ENCODE measurements at regions not wholly inside any gene's neighbourhood (a gene's known extent, or its start where the extent isn't known, plus 50 kb on each side); places are given as distances from the start of the nearest gene placed in this dataset.
"Not testable (repeated sequence)": the region's sequence is repeated elsewhere in the genome, so short reads cannot be mapped to it uniquely, and the experiment has no call there.

DNA sequence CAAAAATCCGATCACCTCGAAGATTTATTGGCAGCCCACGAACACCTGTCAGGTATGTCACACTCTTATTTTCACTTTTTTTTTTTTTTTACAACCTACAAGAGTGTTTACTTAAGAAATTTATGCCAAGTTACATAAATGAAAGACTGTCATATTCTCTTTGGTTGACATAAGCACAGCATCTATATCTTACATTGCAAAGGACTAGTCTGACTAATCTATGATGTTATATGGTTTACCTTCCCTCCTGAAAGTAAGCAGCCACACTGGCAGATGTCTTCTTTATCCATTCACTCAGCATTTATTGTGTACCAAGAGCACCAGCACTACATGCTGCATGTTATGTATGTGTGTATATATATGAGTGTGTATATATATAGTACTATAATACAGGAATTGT is 156.3 kb downstream of the CDRT15L2 start:
- no peaks in the 10 kb centered on the region for H3K36me3 ChIP-seq (ENCODE audit: low read depth)
- H3K27ac ChIP-seq (ENCODE audit: poor library complexity, severe bottlenecking), result no peak overlapping the region
- H3K4me3 ChIP-seq (ENCODE audit: severe bottlenecking), result no peak overlapping the region
- no peaks in the 10 kb centered on the region for H3K4me1 ChIP-seq (ENCODE audit: insufficient read depth, poor library complexity, severe bottlenecking)
- ATAC-seq (ENCODE audit: low read depth) (no peak), DNase-seq (ENCODE audit: low spot score) (no peak)
- TF ChIP-seq, protein P1, sequence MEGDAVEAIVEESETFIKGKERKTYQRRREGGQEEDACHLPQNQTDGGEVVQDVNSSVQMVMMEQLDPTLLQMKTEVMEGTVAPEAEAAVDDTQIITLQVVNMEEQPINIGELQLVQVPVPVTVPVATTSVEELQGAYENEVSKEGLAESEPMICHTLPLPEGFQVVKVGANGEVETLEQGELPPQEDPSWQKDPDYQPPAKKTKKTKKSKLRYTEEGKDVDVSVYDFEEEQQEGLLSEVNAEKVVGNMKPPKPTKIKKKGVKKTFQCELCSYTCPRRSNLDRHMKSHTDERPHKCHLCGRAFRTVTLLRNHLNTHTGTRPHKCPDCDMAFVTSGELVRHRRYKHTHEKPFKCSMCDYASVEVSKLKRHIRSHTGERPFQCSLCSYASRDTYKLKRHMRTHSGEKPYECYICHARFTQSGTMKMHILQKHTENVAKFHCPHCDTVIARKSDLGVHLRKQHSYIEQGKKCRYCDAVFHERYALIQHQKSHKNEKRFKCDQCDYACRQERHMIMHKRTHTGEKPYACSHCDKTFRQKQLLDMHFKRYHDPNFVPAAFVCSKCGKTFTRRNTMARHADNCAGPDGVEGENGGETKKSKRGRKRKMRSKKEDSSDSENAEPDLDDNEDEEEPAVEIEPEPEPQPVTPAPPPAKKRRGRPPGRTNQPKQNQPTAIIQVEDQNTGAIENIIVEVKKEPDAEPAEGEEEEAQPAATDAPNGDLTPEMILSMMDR (IDR thresholded peaks at IDR 0.05; ENCODE audit: poor library complexity, severe bottlenecking), result no peak
- H3K9me3 ChIP-seq (ENCODE audit: severe bottlenecking), result no peaks in the 10 kb centered on the region
- H3K27me3 ChIP-seq (ENCODE audit: insufficient read depth, poor library complexity, severe bottlenecking), result peaks cover 4% of the 10 kb centered on the region

GRCh38 chr17:20737636-20738035 is 158.1 kb downstream of the CDRT15L2 start:
- H3K36me3 ChIP-seq (ENCODE audit: low read depth), result not testable (repeated sequence)

GRCh38 chr17:20771104-20771503 is 191.6 kb downstream of the CDRT15L2 start:
- H3K36me3 ChIP-seq (ENCODE audit: low read depth), result no peaks in the 10 kb centered on the region
- no peak for ATAC-seq (ENCODE audit: low read depth)
- H3K4me1 ChIP-seq (ENCODE audit: insufficient read depth, poor library complexity, severe bottlenecking), result no peaks in the 10 kb centered on the region

More at GRCh38 chr17:20737636-20738035, 158.1 kb downstream of the CDRT15L2 start:
- not testable (repeated sequence) for H3K4me1 ChIP-seq (ENCODE audit: insufficient read depth, poor library complexity, severe bottlenecking); H3K4me3 ChIP-seq (ENCODE audit: severe bottlenecking); H3K27ac ChIP-seq (ENCODE audit: poor library complexity, severe bottlenecking); DNase-seq (ENCODE audit: low spot score); ATAC-seq (ENCODE audit: low read depth); H3K9me3 ChIP-seq (ENCODE audit: severe bottlenecking); H3K27me3 ChIP-seq (ENCODE audit: insufficient read depth, poor library complexity, severe bottlenecking)

DNA sequence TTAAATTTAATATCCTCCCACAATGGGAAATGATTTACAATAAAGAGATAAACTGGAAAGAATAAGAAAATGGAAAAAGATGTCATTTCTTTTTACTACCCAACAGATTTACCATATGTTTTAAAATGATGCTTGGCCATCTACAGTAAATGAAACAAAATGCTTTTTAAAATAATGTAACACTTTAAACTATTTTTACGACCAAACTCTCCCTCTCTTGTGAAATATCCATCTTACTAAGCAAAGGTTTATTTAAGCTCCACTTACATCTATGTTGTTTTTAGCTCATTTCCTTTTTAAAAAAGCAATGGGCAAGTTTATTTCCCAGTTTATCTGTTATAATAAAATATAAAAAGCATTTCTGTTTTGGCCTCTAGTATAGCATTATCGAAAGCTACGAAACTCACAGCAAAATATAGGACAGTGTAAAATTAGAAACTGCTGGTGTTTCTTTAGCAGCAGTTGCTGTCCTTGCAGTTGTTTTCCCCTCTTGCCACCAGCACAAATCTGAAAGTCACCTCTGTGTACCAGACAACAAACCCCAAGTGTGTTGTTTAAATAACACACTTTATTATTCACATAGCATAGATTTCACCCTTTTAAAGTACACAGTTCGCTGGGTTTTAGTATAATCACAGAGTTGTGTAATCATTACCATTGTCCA is 195.1 kb downstream of the CDRT15L2 start:
- H3K27me3 ChIP-seq (ENCODE audit: insufficient read depth, poor library complexity, severe bottlenecking), result no peaks in the 10 kb centered on the region
- no peak for DNase-seq (ENCODE audit: low spot score)
- no peak for ATAC-seq (ENCODE audit: low read depth)
- H3K36me3 ChIP-seq (ENCODE audit: low read depth), result no peaks in the 10 kb centered on the region
- H3K4me3 ChIP-seq (ENCODE audit: severe bottlenecking), result no peak overlapping the region
- no peaks in the 10 kb centered on the region for H3K9me3 ChIP-seq (ENCODE audit: severe bottlenecking)
- TF ChIP-seq, protein P1 (IDR thresholded peaks at IDR 0.05; ENCODE audit: poor library complexity, severe bottlenecking), result no peak
- no peak overlapping the region for H3K27ac ChIP-seq (ENCODE audit: poor library complexity, severe bottlenecking)
- H3K4me1 ChIP-seq (ENCODE audit: insufficient read depth, poor library complexity, severe bottlenecking), result no peaks in the 10 kb centered on the region

More at GRCh38 chr17:20771104-20771503, 191.6 kb downstream of the CDRT15L2 start:
- Histone ChIP-seq H3K27ac (ENCODE audit: poor library complexity, severe bottlenecking) (no peak overlapping the region), H3K9me3 (ENCODE audit: severe bottlenecking) (no peaks in the 10 kb centered on the region), H3K27me3 (ENCODE audit: insufficient read depth, poor library complexity, severe bottlenecking) (no peaks in the 10 kb centered on the region), H3K4me3 (ENCODE audit: severe bottlenecking) (no peak overlapping the region)
- DNase-seq (ENCODE audit: low spot score), result no peak
- TF ChIP-seq, protein P1 (IDR thresholded peaks at IDR 0.05; ENCODE audit: poor library complexity, severe bottlenecking), result no peak

GRCh38 chr17:20775331-20775730 is 195.8 kb downstream of the CDRT15L2 start:
- H3K27ac ChIP-seq (ENCODE audit: poor library complexity, severe bottlenecking), result no peak overlapping the region
- no peaks in the 10 kb centered on the region for H3K4me1 ChIP-seq (ENCODE audit: insufficient read depth, poor library complexity, severe bottlenecking)
- H3K9me3 ChIP-seq (ENCODE audit: severe bottlenecking), result no peaks in the 10 kb centered on the region
- no peaks in the 10 kb centered on the region for H3K36me3 ChIP-seq (ENCODE audit: low read depth)
- no peak for ATAC-seq (ENCODE audit: low read depth)
- H3K4me3 ChIP-seq (ENCODE audit: severe bottlenecking), result no peak overlapping the region
- no peak for DNase-seq (ENCODE audit: low spot score)
- no peaks in the 10 kb centered on the region for H3K27me3 ChIP-seq (ENCODE audit: insufficient read depth, poor library complexity, severe bottlenecking)
- TF ChIP-seq, protein P1 (IDR thresholded peaks at IDR 0.05; ENCODE audit: poor library complexity, severe bottlenecking), result no peak
